ENCODE measurements at regions not wholly inside any gene's neighbourhood (a gene's known extent, or its start where the extent isn't known, plus 50 kb on each side); places are given as distances from the start of the nearest gene placed in this dataset.

- TF ChIP-seq REST (IDR thresholded peaks at IDR 0.05; ENCODE audit: insufficient read depth in 1 of 2, low read depth in 2 of 2, low read length in 1 of 2) (no peak), TCF7L2 (IDR thresholded peaks at IDR 0.05; ENCODE audit: low read depth, low read length) (no peak), SIN3A (IDR thresholded peaks at IDR 0.05; ENCODE audit: borderline replicate concordance, insufficient read depth, low read depth, low read length) (no peak), POLR2AphosphoS5 (IDR thresholded peaks at IDR 0.05; ENCODE audit: low read depth, low read length) (no peak), CTCF (IDR thresholded peaks at IDR 0.05) (no peak)
- no peak for DNase-seq (ENCODE audit: low read depth, low spot score)
- in situ Hi-C loops (cut with HindIII; ENCODE audit: low pct_unique_long_range_greater_than_20kb, low sequenced_read_pairs): no loop called here
These were observed 613.5 kb downstream of the TLE4 start for GRCh38 chr9:80185112-80185738.

DNA sequence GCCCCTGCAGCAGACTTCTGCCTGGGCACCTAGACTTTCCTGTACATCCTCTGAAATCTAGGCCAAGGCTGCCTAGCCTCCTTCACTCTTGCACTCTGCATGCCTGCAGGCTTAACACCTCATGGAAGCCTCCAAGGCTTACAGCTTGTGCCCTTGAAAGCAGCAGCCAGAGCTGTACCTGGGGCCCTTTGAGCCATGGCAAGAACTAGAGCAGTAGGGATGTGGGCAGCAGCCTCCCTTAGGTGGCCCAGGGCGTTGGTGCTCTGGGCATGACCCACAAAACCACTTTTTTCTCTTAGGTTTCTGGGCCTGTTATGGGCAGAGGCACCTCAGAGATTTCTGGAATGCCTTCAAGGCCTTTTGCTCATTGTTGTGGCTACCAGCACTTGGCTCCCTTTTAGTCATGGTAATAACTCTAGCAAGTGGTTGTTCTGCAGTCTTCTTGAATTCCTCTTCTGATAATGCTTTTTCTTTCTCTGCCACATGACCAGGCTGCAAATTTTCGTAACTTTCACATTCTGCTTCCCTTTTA is 606.2 kb downstream of the TLE4 start:
- Histone ChIP-seq H3K27me3 (ENCODE audit: control insufficient read depth, insufficient read depth, low read length) (no peaks in the 10 kb centered on the region), H3K36me3 (ENCODE audit: control insufficient read depth, insufficient read depth, low read length) (no peaks in the 10 kb centered on the region), H3K4me1 (ENCODE audit: control insufficient read depth, insufficient read depth, low read length) (no peaks in the 10 kb centered on the region), H3K27ac (ENCODE audit: low read length) (no peak overlapping the region), H3K9me3 (ENCODE audit: control insufficient read depth, insufficient read depth, low read depth, low read length) (no peaks in the 10 kb centered on the region), H3K4me3 (ENCODE audit: low read depth in 2 of 2, low read length in 2 of 2) (no peak overlapping the region)
- in situ Hi-C loops (cut with HindIII; ENCODE audit: low pct_unique_long_range_greater_than_20kb, low sequenced_read_pairs): no loop called here
- CTCF ChIA-PET: no interaction called here
- ATAC-seq (no peak), DNase-seq (ENCODE audit: low read depth, low spot score) (no peak)
- TF ChIP-seq REST (IDR thresholded peaks at IDR 0.05; ENCODE audit: insufficient read depth in 1 of 2, low read depth in 2 of 2, low read length in 1 of 2) (no peak), TCF7L2 (IDR thresholded peaks at IDR 0.05; ENCODE audit: low read depth, low read length) (no peak), POLR2AphosphoS5 (IDR thresholded peaks at IDR 0.05; ENCODE audit: low read depth, low read length) (no peak), SIN3A (IDR thresholded peaks at IDR 0.05; ENCODE audit: borderline replicate concordance, insufficient read depth, low read depth, low read length) (no peak), CTCF (IDR thresholded peaks at IDR 0.05) (no peak)
- POLR2A ChIA-PET: no interaction called here
- BruUV-seq (replicated peaks): no TSS peak
- intact Hi-C loops (cut with micrococcal nuclease; ENCODE audit: unreplicated experiment): no loop called here

More at GRCh38 chr9:80185112-80185738, 613.5 kb downstream of the TLE4 start:
- CTCF ChIA-PET: no interaction called here
- ATAC-seq: no peak
- H3K4me3 ChIP-seq (ENCODE audit: low read depth in 2 of 2, low read length in 2 of 2): no peak overlapping the region
- no peaks in the 10 kb centered on the region for H3K9me3 ChIP-seq (ENCODE audit: control insufficient read depth, insufficient read depth, low read depth, low read length)
- H3K36me3 ChIP-seq (ENCODE audit: control insufficient read depth, insufficient read depth, low read length): no peaks in the 10 kb centered on the region
- POLR2A ChIA-PET: interaction anchor here (0.6 kb wide), 1 partner anchor 13 kb away, joined by 11 read pairs; no protein-coding TSS in a partner anchor
- intact Hi-C loops (cut with micrococcal nuclease; ENCODE audit: unreplicated experiment): no loop called here
- H3K27ac ChIP-seq (ENCODE audit: low read length): no peak overlapping the region
- no peaks in the 10 kb centered on the region for H3K27me3 ChIP-seq (ENCODE audit: control insufficient read depth, insufficient read depth, low read length)
- no TSS peak for BruUV-seq (replicated peaks)
- H3K4me1 ChIP-seq (ENCODE audit: control insufficient read depth, insufficient read depth, low read length): no peaks in the 10 kb centered on the region

Data from Panc1 (cell line).